Sigmoid colon (tissue), 6 donors: ENCODE measurements at regions not wholly inside any gene's neighbourhood (a gene's known extent, or its start where the extent isn't known, plus 50 kb on each side); places are given as distances from the start of the nearest gene placed in this dataset.

Source experiments
- DNase-seq: peaks from one replicate; pipeline ENCODE4 v3.0.0-alpha.2; 2019
- H3K27ac ChIP-seq, 4 donors: fragments of 200-600 bp; sonication (generic); one replicate each; pipeline ENCODE4 v1.5.1; 2016 to 2019; ENCODE audit warnings: mild to moderate bottlenecking in 1 of 4
- H3K27me3 ChIP-seq, 3 donors: fragments of 200-600 bp; sonication (generic); one replicate each; pipeline ENCODE4 v1.5.1; 2019; ENCODE audit warnings: mild to moderate bottlenecking in 1 of 3
- H3K36me3 ChIP-seq, 4 donors: fragments of 200-600 bp; sonication (generic); one replicate each; pipeline ENCODE4 v1.5.1; 2016 to 2019
- H3K4me1 ChIP-seq, 4 donors: fragments of 200-600 bp; sonication (generic); one replicate each; pipeline ENCODE4 v1.5.1; 2017 to 2019
- H3K4me3 ChIP-seq, 4 donors: fragments of 200-600 bp; sonication (generic); one replicate each; pipeline ENCODE4 v1.5.1; 2017 to 2019; ENCODE audit warnings: mild to moderate bottlenecking in 2 of 4, moderate library complexity in 1 of 4
- H3K9me3 ChIP-seq, 4 donors: fragments of 200-600 bp in 3 of 4; sonication (generic) in 3 of 4; one replicate each; pipeline versions ENCODE4 v1.5.1 to v1.6.1; 2013 to 2019
- CTCF ChIP-seq, 4 experiments: fragments of 450-650 bp in 3 of 4; fragments of 200-600 bp in 1 of 4; IDR thresholded peaks; one replicate each; pipeline ENCODE4 v1.5.1; 2016 to 2019; ENCODE audit warnings: antibody characterized with exemption in 4 of 4, mild to moderate bottlenecking in 3 of 4, moderate library complexity in 2 of 4
- EP300 ChIP-seq, 4 donors: sonication (generic); formaldehyde crosslinking; IDR thresholded peaks; one replicate each; pipeline ENCODE4 v1.6.1; 2017; ENCODE audit warnings: antibody characterized with exemption in 4 of 4
- POLR2A ChIP-seq, 2 donors: fragments of 450-650 bp; IDR thresholded peaks; one replicate each; pipeline ENCODE4 v1.6.1; 2016; ENCODE audit warnings: antibody characterized with exemption in 2 of 2, mild to moderate bottlenecking in 2 of 2, moderate library complexity in 2 of 2
- POLR2AphosphoS5 ChIP-seq, 4 donors: sonication (generic); formaldehyde crosslinking; IDR thresholded peaks; one replicate each; pipeline ENCODE4 v1.6.1; 2017; ENCODE audit warnings: antibody characterized with exemption in 4 of 4
- WGBS, 2 donors: extraction: QIAGEN DNeasy Blood & Tissue Kit; methylation state at CpG; one replicate each; pipeline ENCODE4 v1.1.7; 2013; 5-methylcytosine and 5-hydroxymethylcytosine counted together
- intact Hi-C: fragments of 100-400 bp; cut with DNase I; formaldehyde crosslinking; loops from one replicate; pipeline ENCODE4 v1.15.1; 2023
- donor health status: healthy with polysubstance abuse.
- donor health status: healthy.

GRCh38 chrX:121858867-121859647, 811.6 kb downstream of the GLUD2 start:
- H3K9me3 ChIP-seq = no peaks in the 10 kb centered on the region
- no peaks in the 10 kb centered on the region for H3K27me3 ChIP-seq
- H3K27ac ChIP-seq = no peak overlapping the region
- H3K36me3 ChIP-seq = no peaks in the 10 kb centered on the region
- no peaks in the 10 kb centered on the region for H3K4me1 ChIP-seq
- intact Hi-C loops = no loop called here
- WGBS, 2 donors = 92 to 93% methylated on average over 8 of the region's 8 CpGs
- no peak overlapping the region for H3K4me3 ChIP-seq
- no peak for DNase-seq
- TF ChIP-seq CTCF (IDR thresholded peaks at IDR 0.05) = no peak

DNA sequence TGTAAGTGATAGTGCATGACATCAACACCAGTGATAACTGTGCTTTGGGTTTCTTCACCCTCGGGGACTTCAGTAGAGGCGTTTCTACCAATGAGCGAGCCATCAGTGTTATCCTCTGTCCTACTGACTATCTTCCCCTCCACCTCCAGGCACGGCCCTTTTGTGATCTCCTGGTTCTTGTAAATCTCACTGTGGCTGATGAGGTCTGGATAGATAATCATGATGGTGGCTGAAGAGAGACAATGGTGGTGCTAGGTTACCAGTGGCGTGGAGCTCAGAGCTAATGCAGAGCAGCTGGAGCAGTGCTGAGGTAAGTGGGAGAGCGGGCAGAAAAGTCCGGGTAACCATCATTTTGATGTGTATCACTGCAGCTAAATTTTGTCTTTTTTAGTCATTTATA, 816.6 kb downstream of the GLUD2 start:
- intact Hi-C loops = no loop called here
- no peak overlapping the region for H3K27ac ChIP-seq
- no peaks in the 10 kb centered on the region for H3K4me1 ChIP-seq
- DNase-seq = no peak
- H3K9me3 ChIP-seq = no peaks in the 10 kb centered on the region
- no peaks in the 10 kb centered on the region for H3K27me3 ChIP-seq
- no peak overlapping the region for H3K4me3 ChIP-seq
- no peaks in the 10 kb centered on the region for H3K36me3 ChIP-seq
- TF ChIP-seq EP300 (IDR thresholded peaks at IDR 0.05) (no peak), POLR2A (IDR thresholded peaks at IDR 0.05) (no peak), POLR2AphosphoS5 (IDR thresholded peaks at IDR 0.05) (no peak), CTCF (IDR thresholded peaks at IDR 0.05) (no peak)
- 87 to 92% methylated on average over 7 of the region's 7 CpGs for WGBS, 2 donors

GRCh38 chrX:121864561-121864960, 817.2 kb downstream of the GLUD2 start:
- H3K9me3 ChIP-seq = no peaks in the 10 kb centered on the region
- WGBS, 2 donors = 45 to 64% methylated on average over 2 of the region's 2 CpGs
- intact Hi-C loops = no loop called here
- H3K27me3 ChIP-seq = no peaks in the 10 kb centered on the region
- DNase-seq = no peak
- H3K36me3 ChIP-seq = no peaks in the 10 kb centered on the region
- H3K27ac ChIP-seq = no peak overlapping the region
- TF ChIP-seq EP300 (IDR thresholded peaks at IDR 0.05) (no peak), CTCF (IDR thresholded peaks at IDR 0.05) (no peak), POLR2A (IDR thresholded peaks at IDR 0.05) (no peak), POLR2AphosphoS5 (IDR thresholded peaks at IDR 0.05) (no peak)
- no peak overlapping the region for H3K4me3 ChIP-seq
- H3K4me1 ChIP-seq = no peaks in the 10 kb centered on the region

DNA sequence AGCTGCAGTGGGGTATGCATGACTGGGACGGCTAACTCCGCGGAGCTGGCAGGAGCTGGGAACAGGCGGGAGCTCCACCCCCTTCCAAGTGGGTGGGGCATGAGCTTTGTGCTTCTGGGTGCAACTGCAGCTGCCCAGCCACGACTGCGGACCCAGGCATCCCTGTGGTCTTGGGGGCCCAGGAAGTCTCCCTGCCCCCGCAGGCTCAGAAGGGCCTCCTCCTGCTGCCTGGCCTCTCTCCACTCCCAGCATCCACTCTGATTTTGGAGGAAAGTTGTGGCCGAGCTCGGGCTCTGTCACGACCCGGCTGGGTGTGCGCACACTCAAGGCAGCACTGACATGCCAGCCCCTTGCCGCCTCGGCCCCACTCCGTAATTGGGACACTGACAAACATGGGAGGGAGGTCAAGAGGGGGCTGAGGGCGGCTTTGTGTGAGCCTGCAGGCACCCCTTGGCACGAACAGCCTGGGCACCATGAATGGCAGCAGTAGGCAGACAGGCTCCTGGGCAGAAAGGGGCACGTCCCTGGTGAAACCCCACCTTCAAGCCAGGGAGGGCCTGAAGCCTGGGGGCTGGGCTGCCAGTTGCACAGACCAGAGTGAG, 822.6 kb downstream of the GLUD2 start:
- no peak for DNase-seq
- Histone ChIP-seq H3K27ac (no peak overlapping the region), H3K4me1 (no peaks in the 10 kb centered on the region), H3K4me3 (no peak overlapping the region), H3K27me3 (no peaks in the 10 kb centered on the region), H3K9me3 (no peaks in the 10 kb centered on the region), H3K36me3 (no peaks in the 10 kb centered on the region)
- no peak for TF ChIP-seq POLR2A (IDR thresholded peaks at IDR 0.05)
- no peak for TF ChIP-seq CTCF (IDR thresholded peaks at IDR 0.05)
- TF ChIP-seq EP300 (IDR thresholded peaks at IDR 0.05) = no peak
- no peak for TF ChIP-seq POLR2AphosphoS5 (IDR thresholded peaks at IDR 0.05)
- intact Hi-C loops = no loop called here
- WGBS, 2 donors = 88 to 93% methylated on average over 18 of the region's 18 CpGs
